ENCODE measurements at regions not wholly inside any gene's neighbourhood (a gene's known extent, or its start where the extent isn't known, plus 50 kb on each side); places are given as distances from the start of the nearest gene placed in this dataset.
"Not testable (repeated sequence)": the region's sequence is repeated elsewhere in the genome, so short reads cannot be mapped to it uniquely, and the experiment has no call there.

DNA sequence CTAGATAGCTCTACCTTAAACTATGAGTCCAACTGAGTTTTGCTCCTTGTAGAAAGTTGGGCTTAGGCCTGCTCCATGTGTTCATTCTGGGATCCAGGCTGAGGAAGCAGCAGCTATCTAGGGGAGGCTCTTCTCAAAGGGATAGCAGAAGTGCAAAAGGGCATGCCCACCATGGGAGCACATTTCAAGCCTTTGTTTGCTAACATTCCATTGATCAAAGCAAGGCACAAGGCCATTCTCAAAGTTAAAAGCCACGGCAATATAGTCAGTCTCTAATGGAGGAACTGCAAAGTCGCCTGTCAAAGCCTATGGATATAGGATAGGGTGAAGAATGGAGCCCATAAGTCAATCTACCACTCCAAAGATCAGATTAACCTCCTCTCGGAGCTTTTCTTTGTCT lies 488.1 kb upstream of the ARX start:
- DNase-seq (ENCODE audit: low spot score): no peak

DNA sequence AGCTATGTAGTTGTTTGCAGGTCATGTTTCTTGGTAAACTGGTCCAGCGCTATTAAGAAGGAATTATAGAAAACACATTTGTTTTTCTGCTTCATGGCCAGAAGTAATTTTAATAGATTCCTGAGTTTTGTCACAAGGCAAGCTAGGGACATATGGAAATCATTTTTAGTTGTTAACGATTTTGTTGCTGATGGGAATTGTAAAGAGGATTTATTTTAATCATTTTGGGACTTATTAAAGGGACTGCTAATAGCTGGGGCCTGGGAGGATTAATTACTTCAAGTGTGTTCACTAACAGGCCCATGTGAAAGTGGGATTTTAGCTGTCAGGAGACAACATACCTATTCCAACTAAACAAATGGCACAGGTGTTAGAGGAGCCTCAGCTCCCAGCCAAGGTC lies 492.0 kb upstream of the ARX start:
- peak; percentile 18 for DNase-seq (ENCODE audit: low spot score)

DNA sequence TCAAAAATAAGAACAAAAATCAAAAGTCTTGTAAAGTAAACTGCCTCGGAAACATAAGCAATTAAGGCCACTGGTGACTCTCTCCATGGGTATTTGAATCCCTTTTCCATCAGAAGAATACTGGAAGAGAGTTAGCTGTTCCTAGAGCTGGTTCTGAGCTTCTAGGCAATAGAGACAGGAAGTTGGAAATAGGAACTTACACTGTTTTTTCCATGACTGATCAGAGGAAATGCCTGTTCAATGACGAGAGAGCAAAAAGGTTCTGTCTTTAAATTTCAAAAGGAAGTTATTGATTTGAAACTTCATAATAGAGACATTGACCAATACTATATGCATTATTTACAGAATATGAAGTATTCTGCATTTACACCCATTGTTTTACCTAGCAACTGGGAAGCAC lies 503.5 kb upstream of the ARX start:
- no peak for DNase-seq (ENCODE audit: low spot score)

DNA sequence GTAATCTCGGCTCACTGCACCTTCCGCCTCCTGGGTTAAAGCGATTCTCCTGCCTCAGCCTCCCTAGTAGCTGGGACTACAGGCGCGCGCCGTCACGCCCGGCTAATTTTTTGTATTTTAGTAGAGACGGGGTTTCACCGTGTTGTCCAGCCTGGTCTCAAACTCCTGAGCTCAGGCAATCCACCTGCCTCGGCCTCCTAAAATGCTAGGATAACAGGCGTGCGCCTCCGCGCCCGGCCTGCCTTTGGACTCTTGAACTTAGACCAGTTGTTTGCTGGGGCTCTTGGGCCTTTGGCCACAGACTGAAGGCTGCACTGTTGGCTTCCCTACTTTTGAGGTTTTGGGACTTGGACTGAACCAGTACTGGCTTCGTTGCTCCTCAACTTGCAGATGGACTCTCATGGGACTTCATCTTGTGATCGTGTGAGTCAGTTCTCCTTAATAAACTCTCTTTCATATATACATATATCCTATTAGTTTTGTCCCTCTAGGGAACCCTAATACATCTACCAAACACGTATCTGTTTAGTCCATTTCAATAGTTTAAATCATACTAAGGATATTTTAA lies 506.8 kb upstream of the ARX start:
- DNase-seq (ENCODE audit: low spot score): not testable (repeated sequence)

DNA sequence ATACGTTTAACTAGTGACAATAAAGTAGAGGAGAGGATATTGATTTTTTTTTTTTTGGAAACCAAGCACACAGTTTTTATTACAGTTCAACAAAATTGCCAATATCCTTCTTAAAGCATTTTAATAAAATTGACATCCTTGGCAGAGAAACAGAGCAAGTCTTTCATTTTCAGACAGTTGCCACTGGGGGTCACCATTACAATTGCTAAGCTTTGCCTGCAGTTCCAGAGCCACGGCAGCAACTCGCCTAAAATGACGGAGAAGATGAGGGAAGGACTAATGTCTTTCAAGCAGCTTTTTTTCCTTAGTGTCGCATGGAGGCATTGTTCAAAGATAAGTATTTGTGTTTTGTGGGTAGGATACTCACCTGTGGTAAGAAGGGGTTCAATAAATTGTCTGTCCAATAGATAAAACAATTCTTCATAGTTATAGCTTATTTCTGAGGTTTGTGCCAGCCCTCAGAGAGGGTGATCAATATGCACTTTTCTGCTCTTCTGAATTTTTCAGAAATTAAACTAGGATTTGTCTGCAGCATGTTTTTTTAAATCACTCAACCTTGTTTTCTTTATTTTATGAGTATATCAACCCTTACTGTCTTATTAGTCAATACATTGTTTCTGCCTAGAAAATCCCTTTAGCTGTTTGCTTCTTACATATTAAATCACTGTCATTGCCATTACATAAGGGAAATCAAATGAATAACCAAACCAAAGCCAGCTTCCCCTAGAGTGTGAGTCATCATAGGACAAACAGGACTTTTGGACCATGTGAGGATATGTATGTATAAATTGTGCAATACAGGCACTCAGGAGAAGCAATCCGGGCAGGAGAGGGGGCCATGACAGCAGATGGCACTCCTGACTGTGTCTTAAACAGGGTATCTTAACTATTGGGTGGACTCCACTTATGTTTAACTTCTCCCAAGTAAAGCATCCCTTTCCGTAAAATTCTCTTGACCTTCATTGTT lies 508.1 kb upstream of the ARX start:
- peak; percentile 57 for DNase-seq (ENCODE audit: low spot score)

DNA sequence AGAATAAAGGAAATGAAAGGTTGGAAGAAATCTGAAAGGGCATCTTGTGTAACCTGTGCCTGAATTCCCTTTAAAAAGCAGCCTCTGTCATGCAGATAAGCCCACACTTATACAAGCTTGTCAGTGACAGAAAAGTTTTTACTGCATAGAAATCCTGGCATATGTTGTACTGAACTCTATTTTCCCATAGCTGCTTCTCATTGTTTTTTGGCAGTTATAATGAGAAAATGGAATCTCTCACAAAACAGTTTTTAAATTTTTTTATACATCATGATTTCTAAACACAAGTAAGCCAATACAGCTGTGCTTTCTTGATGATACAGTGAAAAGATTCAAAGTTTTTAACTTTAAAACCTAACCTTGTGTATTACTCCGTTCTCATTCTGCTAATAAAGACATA lies 511.4 kb upstream of the ARX start:
- no peak for DNase-seq (ENCODE audit: low spot score)

DNA sequence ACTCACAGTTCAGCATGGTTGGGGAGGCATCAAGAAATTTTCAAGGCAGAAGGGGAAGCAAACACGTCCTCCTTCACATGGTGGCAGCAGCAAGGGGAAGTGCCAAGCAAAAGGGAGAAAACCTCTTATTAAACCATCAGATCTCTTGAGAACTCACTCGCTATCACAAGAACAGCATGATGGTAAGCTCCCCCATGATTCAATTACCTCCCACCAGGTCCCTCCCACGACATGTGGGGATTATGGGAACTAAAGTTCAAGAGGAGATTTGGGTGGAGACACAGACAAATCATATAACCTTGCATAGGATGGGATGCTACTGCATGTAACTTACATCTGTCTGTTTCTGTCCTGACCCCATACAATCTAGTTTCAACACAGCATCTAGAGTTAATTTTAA lies 511.8 kb upstream of the ARX start:
- DNase-seq (ENCODE audit: low spot score): no peak

DNA sequence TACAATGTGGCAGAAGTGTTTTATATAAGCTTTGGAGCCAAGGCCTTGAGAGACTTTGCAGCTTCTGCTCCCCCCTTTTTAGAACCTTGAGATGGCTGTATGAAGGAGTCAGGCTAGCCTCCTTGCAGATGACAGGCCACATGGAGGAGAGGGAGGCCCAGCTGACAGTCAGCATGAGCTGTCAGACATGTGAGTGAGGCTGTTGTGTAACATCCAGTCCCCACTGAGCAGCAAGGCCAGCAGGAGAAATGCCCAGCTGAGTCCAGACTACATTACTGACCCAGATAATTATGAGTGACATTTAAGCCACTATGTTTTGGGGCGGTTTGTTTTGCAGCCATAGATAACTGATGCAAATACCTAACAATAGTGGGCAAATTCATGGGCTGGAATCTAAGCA lies 515.3 kb upstream of the ARX start:
- DNase-seq (ENCODE audit: low spot score): no peak

DNA sequence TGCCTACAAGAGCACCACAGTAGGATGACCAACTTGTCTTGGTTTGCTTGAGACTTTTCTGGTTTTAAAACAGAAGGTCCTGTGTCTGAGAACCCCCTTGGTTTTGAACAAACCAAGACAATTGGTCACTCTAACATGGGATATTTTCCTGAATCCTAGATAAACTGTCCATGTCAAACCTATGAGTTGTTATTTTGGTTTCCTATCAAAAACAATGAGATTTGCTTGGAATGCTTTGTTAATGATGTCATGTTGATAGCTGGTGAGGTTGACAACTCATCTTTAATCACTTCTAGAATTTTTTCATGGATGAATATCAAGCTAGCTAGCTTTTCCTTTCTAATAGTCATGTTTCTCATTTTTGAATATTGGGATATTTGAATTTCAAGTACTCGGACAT lies 518.3 kb upstream of the ARX start:
- DNase-seq (ENCODE audit: low spot score): no peak

DNA sequence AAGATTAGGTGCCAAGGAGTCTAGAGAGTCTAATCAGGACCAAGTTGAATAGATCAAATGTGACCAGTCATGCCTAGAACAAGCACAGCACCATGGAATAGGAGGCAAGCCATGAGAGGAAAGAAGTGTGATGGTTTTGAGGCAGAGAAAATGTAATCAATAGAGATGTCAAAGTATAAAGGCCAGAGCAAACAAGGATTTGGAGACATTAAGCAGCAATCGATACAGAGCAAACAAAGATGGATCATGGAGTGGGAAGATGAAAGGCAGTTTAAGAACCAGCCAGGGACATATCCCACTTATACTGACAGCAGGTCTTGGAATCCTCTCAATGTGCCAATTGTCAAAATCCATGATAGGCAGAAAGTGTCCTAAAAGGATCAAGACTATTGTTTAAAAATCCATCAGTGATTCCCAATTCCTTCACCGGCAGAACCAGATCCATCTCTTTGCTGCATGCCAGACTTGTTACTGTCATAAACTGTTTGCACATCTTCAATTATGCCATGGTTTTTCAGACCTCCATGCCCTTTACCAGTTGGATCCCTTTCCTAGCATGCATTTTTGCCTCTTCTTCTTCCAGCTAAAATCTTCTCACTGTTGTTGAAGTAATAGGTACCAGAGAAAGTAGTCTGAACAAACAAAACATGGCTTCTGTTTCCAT lies 520.7 kb upstream of the ARX start:
- DNase-seq (ENCODE audit: low spot score): no peak

DNA sequence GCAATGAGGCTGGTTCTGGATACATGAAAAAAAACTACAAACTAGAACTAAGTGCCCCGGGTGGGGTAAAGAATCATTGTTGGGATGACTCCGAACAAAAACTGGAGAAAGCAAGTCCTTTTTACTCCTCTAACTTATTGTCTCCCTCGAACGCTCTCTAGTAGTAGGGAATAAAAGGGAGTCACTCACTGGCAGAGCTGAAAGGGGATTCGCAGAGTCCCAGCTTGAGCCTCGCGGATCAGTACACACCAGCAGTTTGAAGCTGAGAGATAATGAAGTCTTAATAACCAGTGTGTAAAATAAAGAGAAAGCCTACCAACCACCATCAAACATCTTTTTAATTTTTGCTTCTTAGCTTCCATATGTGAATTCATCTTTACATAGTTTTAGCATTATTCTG lies 521.9 kb upstream of the ARX start:
- no peak for DNase-seq (ENCODE audit: low spot score)

DNA sequence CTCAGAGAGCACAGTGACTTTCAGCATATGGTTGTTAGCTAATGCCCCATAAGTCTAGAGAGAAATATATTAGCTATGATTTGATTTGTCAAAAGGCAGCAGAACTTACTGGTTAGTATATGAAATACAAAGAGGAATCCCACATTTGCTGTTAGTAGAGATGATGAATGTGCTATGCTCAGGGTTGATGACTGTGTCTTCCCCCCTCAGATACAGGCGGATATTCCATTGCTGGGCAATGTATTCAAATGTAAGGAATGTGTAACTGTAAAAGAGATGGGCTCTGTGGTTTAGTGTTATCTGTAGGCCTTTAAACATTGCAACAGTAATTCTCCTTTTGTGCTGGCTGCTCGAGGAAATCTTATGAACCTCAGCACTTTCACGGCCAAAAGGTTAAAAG lies 528.9 kb upstream of the ARX start:
- no peak for DNase-seq (ENCODE audit: low spot score)

DNA sequence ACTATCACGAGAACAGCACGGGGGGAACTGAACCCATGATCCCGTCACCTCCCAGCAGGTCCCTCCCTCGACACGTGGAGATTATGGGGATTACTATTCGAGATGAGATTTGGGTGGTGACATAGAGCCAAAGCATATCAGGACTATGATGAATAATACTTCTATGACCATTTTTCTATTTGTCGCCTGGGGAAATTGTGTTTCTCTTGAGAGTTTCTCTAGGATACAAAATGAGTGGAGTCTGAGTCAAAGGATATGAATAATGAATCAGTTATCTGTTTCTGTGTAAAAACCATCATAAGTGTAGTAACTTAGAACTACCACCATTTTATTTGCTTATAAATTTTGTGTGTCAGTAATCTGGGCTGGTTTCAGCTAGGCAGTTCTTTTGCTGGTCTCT lies 533.0 kb upstream of the ARX start:
- no peak for DNase-seq (ENCODE audit: low spot score)

DNA sequence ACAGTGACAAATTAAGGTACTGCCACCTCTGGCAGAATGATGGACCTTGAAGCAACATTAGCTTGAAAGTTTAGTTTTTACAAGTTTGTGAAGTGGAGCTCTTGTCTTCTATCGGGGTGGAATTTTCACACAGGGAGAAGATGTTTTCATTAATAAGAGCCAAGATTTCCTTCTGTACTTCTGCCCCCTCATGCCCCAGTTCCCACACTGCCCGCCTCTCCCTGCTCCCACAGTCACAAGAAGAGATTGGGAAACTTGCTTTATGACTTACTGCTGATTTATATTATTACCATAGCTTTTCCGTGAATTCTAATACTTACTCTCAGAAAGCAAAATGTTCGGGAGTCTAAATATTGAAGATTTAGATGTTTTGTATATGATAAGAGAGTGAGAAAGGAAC lies 539.8 kb upstream of the ARX start:
- DNase-seq (ENCODE audit: low spot score): no peak

DNA sequence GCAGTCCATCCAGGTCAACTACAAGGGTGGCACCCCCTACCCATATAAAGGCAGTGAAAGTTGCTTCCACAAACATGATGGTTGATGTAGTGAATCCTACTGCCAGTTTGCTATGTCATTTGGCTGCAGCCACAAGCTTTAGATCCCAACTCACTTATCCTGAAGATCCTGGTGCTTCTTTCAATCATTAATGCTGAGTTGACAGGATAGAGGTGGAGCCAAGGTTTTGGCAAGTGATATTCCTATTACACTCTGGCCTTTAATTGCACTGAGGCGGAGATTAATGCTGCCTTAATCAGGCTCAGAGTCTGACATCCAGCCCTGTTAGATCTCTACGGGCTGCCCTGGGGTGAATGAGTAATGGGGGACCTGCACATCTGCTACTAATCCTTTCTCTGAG lies 542.4 kb upstream of the ARX start:
- peak; percentile 20 for DNase-seq (ENCODE audit: low spot score)

DNA sequence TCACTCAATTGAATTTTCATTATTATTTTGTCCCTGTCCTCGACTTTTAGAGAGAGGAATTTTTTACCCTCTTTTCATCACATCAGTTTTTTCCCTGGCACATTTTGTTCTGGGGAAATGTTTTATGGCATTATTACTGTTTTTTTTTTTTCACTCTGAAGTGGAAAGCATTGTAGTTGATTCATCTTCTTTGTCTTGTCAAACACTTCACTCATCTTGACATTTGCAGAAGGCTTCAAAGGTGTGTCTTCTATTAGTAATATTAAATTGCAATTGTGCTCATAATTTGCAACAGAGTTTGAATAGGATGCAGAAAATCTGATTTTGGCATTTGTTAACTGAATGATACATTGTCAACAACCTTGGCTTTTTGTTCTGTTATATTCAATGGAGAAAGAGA lies 545.4 kb upstream of the ARX start:
- DNase-seq (ENCODE audit: low spot score): no peak

DNA sequence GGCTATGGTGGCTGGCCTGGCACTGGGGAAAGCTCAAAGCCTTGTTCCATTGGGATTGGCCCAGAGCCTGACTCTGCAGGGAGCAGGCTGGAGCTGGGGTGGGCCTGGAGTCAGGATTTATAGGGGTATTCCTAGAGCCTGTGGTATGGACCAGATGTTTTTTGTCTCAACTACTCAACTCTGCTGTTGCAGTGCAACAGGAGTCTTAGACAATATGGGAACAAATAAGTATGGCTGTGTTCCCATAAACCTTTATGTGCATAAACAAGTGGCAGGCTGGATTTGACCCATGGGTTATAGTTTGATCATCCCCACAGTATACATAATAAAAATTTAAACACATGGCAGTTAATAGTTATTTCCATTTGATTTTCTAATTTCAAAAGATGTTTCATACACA lies 557.9 kb upstream of the ARX start:
- no peak for DNase-seq (ENCODE audit: low spot score)

DNA sequence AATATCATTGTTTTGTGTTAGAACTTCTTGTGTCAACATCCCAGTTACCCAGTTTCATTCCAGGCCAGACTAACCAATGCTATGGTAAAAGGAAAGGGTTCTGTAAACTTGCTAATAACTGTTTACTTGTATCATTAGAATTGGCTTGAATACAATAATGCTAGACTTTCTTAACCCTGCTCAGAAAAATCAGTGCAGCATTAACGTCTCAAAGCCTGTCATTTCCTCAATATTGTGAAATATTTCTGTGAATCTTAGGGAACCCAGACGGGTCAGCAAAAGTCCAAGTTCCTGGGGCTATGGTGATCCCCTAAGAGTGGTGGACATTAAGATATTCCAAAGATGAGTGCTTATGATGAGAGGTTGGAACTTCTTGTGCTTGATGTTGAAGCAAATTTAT lies 541.2 kb upstream of the MAGEB18 start:
- DNase-seq (ENCODE audit: low spot score): no peak

DNA sequence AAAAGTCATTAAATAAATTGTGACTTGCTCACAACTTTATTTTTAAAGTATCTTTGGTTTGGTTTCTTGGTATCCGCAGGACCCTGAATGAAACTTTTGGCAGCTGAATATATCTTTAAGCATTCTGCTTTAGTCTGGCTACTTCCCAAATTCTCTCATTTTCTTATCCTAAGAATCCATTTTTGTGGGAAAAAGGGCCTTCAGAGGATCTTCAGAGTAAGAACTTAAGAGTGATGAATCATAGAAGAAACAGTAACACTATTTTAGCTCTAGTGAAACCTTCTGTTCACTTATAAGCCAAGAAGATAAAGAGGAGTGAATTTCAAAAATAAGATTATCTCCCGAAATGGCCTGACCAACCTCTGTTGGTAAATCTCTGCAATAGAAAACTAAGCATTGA lies 540.6 kb upstream of the MAGEB18 start:
- no peak for DNase-seq (ENCODE audit: low spot score)

DNA sequence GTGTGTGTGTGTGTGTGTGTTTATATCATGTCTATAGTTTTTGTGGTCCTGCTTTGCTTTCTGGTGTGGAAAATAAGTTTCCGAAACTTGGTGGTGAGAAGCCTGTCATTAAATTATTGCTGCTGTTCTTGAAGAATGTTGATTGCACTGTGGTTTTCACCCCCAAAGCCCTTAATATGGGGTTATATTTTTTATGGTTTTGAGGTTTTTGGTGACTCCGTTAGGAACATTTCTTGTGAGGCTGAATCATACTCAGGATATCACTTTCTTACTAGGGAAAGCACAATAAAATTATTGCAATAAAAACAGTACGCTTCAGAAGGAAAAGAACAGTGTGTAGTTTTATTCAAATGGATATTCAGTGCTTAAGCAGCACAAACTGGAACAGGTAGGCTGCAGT lies 539.1 kb upstream of the MAGEB18 start:
- DNase-seq (ENCODE audit: low spot score): no peak

DNA sequence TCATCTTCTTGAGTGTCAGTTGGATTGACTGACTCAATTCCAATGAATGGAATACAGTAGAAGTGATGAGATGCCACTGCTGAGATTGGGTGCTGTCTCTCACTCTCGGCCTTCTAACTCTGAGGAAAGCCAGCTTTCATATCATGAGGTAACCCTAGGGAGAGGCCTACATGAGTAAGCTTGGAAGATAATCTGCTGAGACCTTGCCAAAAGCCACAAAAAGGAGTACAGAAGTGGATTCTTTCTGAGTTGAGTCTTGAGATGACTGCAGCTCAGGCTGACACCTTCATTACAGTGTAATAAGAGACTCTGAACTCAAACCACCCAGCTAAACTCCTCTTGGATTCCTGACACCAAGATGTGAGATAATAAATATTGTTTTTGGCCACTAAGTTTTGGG lies 537.4 kb upstream of the MAGEB18 start:
- DNase-seq (ENCODE audit: low spot score): no peak

DNA sequence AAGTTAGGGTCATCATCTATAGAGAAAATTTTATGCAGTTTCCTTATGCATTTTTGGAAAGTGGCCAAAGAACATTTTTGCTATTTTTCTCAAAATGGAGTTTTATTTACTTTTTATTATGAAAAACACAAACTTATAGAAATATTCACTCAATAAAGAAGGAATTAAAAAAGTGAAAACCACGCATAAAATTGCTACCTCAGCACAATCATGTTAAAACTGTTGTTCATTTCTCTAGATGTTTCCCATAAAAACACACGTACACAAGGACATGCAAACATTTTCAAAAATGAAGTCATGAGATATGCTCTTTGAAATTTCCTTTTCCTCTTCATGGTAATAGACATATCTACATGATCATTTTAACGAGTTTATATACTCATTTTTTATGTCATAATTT lies 536.8 kb upstream of the MAGEB18 start:
- DNase-seq (ENCODE audit: low spot score): no peak

DNA sequence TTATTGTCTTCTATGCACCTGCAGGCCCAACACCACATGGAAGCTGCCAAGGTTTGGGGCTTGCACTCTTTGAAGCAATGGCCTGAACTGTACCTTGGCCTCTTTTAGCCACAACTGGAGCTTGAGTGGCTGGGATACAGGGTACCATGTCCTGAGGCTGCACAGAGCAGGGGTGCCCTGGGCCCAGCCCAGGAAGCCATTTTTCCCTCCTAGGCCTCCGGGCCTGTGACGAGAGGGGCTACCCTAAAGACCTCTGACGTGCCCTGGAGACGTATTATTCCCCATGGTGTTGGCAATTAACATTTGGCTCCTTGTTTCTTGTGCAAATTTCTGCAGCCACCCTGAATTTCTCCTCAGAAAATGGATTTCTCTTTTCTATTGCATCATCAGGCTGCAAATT lies 519.9 kb upstream of the MAGEB18 start:
- DNase-seq (ENCODE audit: low spot score): no peak

Measured in D341Med (cell line).